ENCODE measurements at regions not wholly inside any gene's neighbourhood (a gene's known extent, or its start where the extent isn't known, plus 50 kb on each side); places are given as distances from the start of the nearest gene placed in this dataset.

DNA sequence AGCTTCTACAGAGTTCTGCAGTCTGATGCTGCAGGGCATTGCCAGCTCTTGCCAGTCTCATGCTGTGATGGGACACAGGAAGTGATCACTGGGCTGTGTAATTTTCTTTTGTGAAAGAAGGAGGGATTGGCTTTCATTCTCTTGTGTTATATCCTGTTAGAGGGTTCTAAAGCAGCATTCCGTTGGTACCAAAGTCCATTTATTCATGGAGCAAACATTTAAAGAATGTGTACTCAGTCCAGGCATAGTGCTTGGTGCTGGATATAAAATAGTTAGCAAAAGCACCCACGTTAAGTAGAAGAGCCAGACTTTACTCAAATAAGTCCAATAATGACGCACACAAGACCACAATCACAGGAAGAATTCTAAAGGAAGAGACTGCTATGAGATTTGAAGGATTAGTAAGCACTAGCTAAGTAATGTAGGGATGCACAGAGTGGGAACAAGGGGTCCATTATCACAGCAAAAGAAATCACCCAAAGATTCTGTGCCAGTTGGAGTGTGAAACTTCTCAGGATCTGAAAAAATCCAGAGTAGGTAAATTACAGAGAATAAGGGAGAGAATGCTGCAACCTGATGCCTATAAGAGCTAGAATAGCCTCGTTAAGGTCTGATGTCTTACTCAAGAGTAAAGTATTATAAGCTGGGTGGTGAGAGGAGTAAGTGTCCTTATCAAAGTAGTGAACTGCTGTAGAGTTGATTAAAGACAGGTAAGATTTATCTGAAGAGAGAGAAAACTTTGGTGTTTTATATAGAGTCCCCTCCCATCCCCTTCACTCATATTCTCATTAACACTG, 728.3 kb downstream of the METTL15 start:
- Histone ChIP-seq H3K27me3 (ENCODE audit: control insufficient read depth, insufficient read depth, low read length) (no peaks in the 10 kb centered on the region), H3K36me3 (ENCODE audit: control insufficient read depth, insufficient read depth, low read length) (no peaks in the 10 kb centered on the region), H3K27ac (ENCODE audit: insufficient read depth, low read length, poor library complexity, severe bottlenecking) (no peak overlapping the region), H3K4me3 (ENCODE audit: low read depth, low read length) (no peak overlapping the region), H3K9me3 (ENCODE audit: control insufficient read depth in 2 of 2, low read length in 2 of 2) (no peaks in the 10 kb centered on the region), H3K4me1 (ENCODE audit: control insufficient read depth, insufficient read depth, low read length, poor library complexity, severe bottlenecking) (no peaks in the 10 kb centered on the region)
- H3K9me3 Mint-ChIP-seq = peaks cover 0 to 14% (median 10%) of the 10 kb centered on the region in 7 donors
- no peaks in the 10 kb centered on the region for H3K27me3 Mint-ChIP-seq
- DNase-seq = no peak
- H3K27ac Mint-ChIP-seq = no peak overlapping the region
- H3K4me1 Mint-ChIP-seq = no peaks in the 10 kb centered on the region
- H3K36me3 Mint-ChIP-seq = no peaks in the 10 kb centered on the region
- no peak for ATAC-seq (ENCODE audit: low read depth in 2 of 2)
- no peak overlapping the region for H3K4me3 Mint-ChIP-seq

GRCh38 chr11:28835790-28836189, 727.6 kb downstream of the METTL15 start:
- ATAC-seq (ENCODE audit: low read depth in 2 of 2) (no peak), DNase-seq (no peak)
- H3K27ac Mint-ChIP-seq = no peak overlapping the region
- H3K4me3 Mint-ChIP-seq = no peak overlapping the region
- H3K9me3 Mint-ChIP-seq = peaks cover 0 to 15% (median 10%) of the 10 kb centered on the region in 7 donors
- no peaks in the 10 kb centered on the region for H3K27me3 Mint-ChIP-seq
- H3K36me3 ChIP-seq (ENCODE audit: control insufficient read depth, insufficient read depth, low read length) = no peaks in the 10 kb centered on the region
- no peaks in the 10 kb centered on the region for H3K36me3 Mint-ChIP-seq
- H3K4me1 Mint-ChIP-seq = no peaks in the 10 kb centered on the region
- no peaks in the 10 kb centered on the region for H3K9me3 ChIP-seq (ENCODE audit: control insufficient read depth in 2 of 2, low read length in 2 of 2)
- no peak overlapping the region for H3K4me3 ChIP-seq (ENCODE audit: low read depth, low read length)
- no peak overlapping the region for H3K27ac ChIP-seq (ENCODE audit: insufficient read depth, low read length, poor library complexity, severe bottlenecking)
- no peaks in the 10 kb centered on the region for H3K27me3 ChIP-seq (ENCODE audit: control insufficient read depth, insufficient read depth, low read length)
- H3K4me1 ChIP-seq (ENCODE audit: control insufficient read depth, insufficient read depth, low read length, poor library complexity, severe bottlenecking) = no peaks in the 10 kb centered on the region

DNA sequence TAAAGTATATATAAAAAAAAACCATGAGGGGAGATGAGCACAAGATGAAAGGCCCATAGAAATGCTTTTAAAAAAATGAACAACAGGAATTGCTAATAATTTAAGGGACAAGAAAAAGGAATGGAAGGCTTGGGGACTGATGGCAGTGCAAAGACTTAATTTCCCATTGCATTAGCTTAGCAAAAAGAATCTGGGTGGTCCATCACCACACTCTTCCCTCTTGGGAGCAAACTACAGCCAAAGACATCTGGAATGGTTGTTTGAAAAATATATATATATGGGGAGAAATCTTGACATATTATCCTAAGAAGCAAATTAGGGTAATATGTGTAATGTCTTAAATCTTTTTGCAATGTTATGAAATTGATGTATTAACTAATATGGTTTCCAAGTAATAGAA, 727.1 kb downstream of the METTL15 start:
- H3K4me3 Mint-ChIP-seq = no peak overlapping the region
- Histone ChIP-seq H3K36me3 (ENCODE audit: control insufficient read depth, insufficient read depth, low read length) (no peaks in the 10 kb centered on the region), H3K4me1 (ENCODE audit: control insufficient read depth, insufficient read depth, low read length, poor library complexity, severe bottlenecking) (no peaks in the 10 kb centered on the region), H3K27ac (ENCODE audit: insufficient read depth, low read length, poor library complexity, severe bottlenecking) (no peak overlapping the region), H3K4me3 (ENCODE audit: low read depth, low read length) (no peak overlapping the region), H3K27me3 (ENCODE audit: control insufficient read depth, insufficient read depth, low read length) (no peaks in the 10 kb centered on the region), H3K9me3 (ENCODE audit: control insufficient read depth in 2 of 2, low read length in 2 of 2) (no peaks in the 10 kb centered on the region)
- peaks cover 0 to 15% (median 10%) of the 10 kb centered on the region in 7 donors for H3K9me3 Mint-ChIP-seq
- ATAC-seq (ENCODE audit: low read depth in 2 of 2) (no peak), DNase-seq (no peak)
- H3K36me3 Mint-ChIP-seq = no peaks in the 10 kb centered on the region
- no peaks in the 10 kb centered on the region for H3K27me3 Mint-ChIP-seq
- H3K27ac Mint-ChIP-seq = no peak overlapping the region
- H3K4me1 Mint-ChIP-seq = no peaks in the 10 kb centered on the region

DNA sequence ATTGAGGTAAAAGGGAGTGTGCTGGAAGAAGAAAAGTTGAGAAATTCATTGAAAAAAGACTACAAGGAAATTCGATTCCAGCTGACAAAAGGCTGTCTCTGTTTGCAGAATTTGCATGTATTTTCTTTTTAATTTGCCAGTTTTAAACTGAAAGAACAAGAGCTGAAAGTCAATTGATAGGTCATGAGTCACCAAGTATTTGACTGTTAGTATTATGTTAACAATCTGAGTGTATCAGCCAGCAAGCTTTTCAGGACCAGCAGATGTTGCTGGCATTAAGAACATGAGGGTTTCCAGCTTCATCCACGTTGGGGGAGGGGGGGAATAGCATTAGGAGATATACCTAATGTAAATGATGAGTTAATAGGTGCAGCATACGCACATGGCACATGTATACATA, 726.7 kb downstream of the METTL15 start:
- Mint-ChIP-seq H3K27me3 (no peaks in the 10 kb centered on the region), H3K9me3 (peaks cover 0 to 15% (median 10%) of the 10 kb centered on the region in 7 donors), H3K36me3 (no peaks in the 10 kb centered on the region), H3K27ac (no peak overlapping the region), H3K4me1 (no peaks in the 10 kb centered on the region), H3K4me3 (no peak overlapping the region)
- Histone ChIP-seq H3K4me1 (ENCODE audit: control insufficient read depth, insufficient read depth, low read length, poor library complexity, severe bottlenecking) (no peaks in the 10 kb centered on the region), H3K36me3 (ENCODE audit: control insufficient read depth, insufficient read depth, low read length) (no peaks in the 10 kb centered on the region), H3K4me3 (ENCODE audit: low read depth, low read length) (no peak overlapping the region), H3K9me3 (ENCODE audit: control insufficient read depth in 2 of 2, low read length in 2 of 2) (no peaks in the 10 kb centered on the region), H3K27ac (ENCODE audit: insufficient read depth, low read length, poor library complexity, severe bottlenecking) (no peak overlapping the region), H3K27me3 (ENCODE audit: control insufficient read depth, insufficient read depth, low read length) (no peaks in the 10 kb centered on the region)
- no peak for ATAC-seq (ENCODE audit: low read depth in 2 of 2)
- no peak for DNase-seq

DNA sequence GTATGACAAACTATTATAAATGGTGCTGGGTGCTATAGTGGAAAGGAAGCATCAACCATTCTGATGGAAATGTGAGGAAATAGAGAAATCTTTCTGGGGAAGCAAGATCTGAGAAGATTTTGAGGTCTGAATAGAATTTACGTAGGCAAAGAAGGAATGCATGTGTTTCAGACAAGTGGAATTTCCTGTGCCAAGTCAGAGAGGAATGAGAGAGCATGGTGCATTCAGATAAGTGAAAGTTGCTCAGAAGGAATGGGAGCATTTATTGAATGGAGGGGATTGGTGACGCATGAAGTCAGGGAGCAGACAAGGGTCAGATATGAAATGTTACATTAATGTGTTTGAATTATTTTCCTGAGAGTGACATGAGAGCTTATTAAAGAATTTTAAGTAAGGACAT, 725.5 kb downstream of the METTL15 start:
- Histone ChIP-seq H3K27me3 (ENCODE audit: control insufficient read depth, insufficient read depth, low read length) (no peaks in the 10 kb centered on the region), H3K27ac (ENCODE audit: insufficient read depth, low read length, poor library complexity, severe bottlenecking) (no peak overlapping the region), H3K4me3 (ENCODE audit: low read depth, low read length) (no peak overlapping the region), H3K4me1 (ENCODE audit: control insufficient read depth, insufficient read depth, low read length, poor library complexity, severe bottlenecking) (no peaks in the 10 kb centered on the region), H3K36me3 (ENCODE audit: control insufficient read depth, insufficient read depth, low read length) (no peaks in the 10 kb centered on the region), H3K9me3 (ENCODE audit: control insufficient read depth in 2 of 2, low read length in 2 of 2) (no peaks in the 10 kb centered on the region)
- no peaks in the 10 kb centered on the region for H3K36me3 Mint-ChIP-seq
- no peaks in the 10 kb centered on the region for H3K27me3 Mint-ChIP-seq
- ATAC-seq (ENCODE audit: low read depth in 2 of 2) = no peak
- H3K4me1 Mint-ChIP-seq = no peaks in the 10 kb centered on the region
- no peak overlapping the region for H3K4me3 Mint-ChIP-seq
- DNase-seq = no peak
- peaks cover 0 to 14% (median 9%) of the 10 kb centered on the region in 7 donors for H3K9me3 Mint-ChIP-seq
- H3K27ac Mint-ChIP-seq = no peak overlapping the region

DNA sequence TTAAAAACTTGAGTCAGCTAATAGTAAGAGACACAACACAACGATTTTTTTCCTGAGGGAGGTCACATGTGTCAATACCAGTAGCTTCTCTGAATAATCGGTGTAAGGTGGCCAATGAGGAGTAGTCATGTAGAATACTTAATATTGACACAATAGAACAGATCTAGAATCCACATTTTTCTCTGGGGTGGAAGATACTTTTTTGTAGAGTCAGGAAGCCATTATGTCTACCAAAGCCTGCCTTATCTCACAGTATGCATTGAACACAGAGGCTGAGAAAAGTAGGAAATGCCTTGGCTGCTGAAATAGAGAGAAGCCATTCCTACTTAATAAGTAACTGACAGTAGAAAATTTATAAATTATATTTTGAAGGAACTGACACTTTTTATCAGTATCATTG, 725.0 kb downstream of the METTL15 start:
- H3K36me3 ChIP-seq (ENCODE audit: control insufficient read depth, insufficient read depth, low read length) = no peaks in the 10 kb centered on the region
- Mint-ChIP-seq H3K4me1 (no peaks in the 10 kb centered on the region), H3K9me3 (peaks cover 0 to 14% (median 7%) of the 10 kb centered on the region in 7 donors)

DNA sequence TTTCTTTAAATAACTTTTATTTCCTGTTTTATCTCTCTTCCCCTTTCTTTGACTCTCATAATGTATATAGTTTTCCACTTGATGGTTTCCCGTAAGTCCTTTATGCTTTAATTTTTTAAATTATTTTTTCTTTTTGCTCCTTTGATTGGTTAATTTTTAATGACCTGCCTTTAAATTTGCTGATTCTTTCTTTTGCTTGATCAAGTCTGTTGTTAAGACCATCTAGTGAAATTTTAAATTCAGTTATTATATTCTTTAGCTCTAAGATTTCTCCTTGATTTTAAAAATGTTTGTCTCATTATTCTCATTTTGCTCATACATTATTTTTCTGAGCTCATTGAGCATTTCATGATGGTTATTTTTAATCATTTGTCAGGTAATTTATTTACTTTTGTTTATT, 718.6 kb downstream of the METTL15 start:
- H3K4me3 ChIP-seq (ENCODE audit: low read depth, low read length) = no peak overlapping the region
- no peaks in the 10 kb centered on the region for H3K36me3 ChIP-seq (ENCODE audit: control insufficient read depth, insufficient read depth, low read length)
- ATAC-seq (ENCODE audit: low read depth in 2 of 2) (no peak), DNase-seq (no peak)
- H3K36me3 Mint-ChIP-seq = no peaks in the 10 kb centered on the region
- H3K9me3 ChIP-seq (ENCODE audit: control insufficient read depth in 2 of 2, low read length in 2 of 2) = no peaks in the 10 kb centered on the region
- no peak overlapping the region for H3K27ac ChIP-seq (ENCODE audit: insufficient read depth, low read length, poor library complexity, severe bottlenecking)
- no peak overlapping the region for H3K4me3 Mint-ChIP-seq
- no peaks in the 10 kb centered on the region for H3K27me3 ChIP-seq (ENCODE audit: control insufficient read depth, insufficient read depth, low read length)
- H3K9me3 Mint-ChIP-seq = peaks cover 0 to 22% (median 3%) of the 10 kb centered on the region in 7 donors
- no peaks in the 10 kb centered on the region for H3K4me1 ChIP-seq (ENCODE audit: control insufficient read depth, insufficient read depth, low read length, poor library complexity, severe bottlenecking)
- H3K4me1 Mint-ChIP-seq = peaks cover 0 to 4% (median 0%) of the 10 kb centered on the region in 4 donors
- no peaks in the 10 kb centered on the region for H3K27me3 Mint-ChIP-seq
- H3K27ac Mint-ChIP-seq = no peak overlapping the region

More for the DNA sequence above, 725.0 kb downstream of the METTL15 start:
- no peaks in the 10 kb centered on the region for H3K27me3 Mint-ChIP-seq
- Histone ChIP-seq H3K27me3 (ENCODE audit: control insufficient read depth, insufficient read depth, low read length) (no peaks in the 10 kb centered on the region), H3K4me1 (ENCODE audit: control insufficient read depth, insufficient read depth, low read length, poor library complexity, severe bottlenecking) (no peaks in the 10 kb centered on the region), H3K27ac (ENCODE audit: insufficient read depth, low read length, poor library complexity, severe bottlenecking) (no peak overlapping the region), H3K4me3 (ENCODE audit: low read depth, low read length) (no peak overlapping the region), H3K9me3 (ENCODE audit: control insufficient read depth in 2 of 2, low read length in 2 of 2) (no peaks in the 10 kb centered on the region)
- no peak overlapping the region for H3K4me3 Mint-ChIP-seq
- no peaks in the 10 kb centered on the region for H3K36me3 Mint-ChIP-seq
- ATAC-seq (ENCODE audit: low read depth in 2 of 2) = no peak
- no peak overlapping the region for H3K27ac Mint-ChIP-seq
- no peak for DNase-seq

DNA sequence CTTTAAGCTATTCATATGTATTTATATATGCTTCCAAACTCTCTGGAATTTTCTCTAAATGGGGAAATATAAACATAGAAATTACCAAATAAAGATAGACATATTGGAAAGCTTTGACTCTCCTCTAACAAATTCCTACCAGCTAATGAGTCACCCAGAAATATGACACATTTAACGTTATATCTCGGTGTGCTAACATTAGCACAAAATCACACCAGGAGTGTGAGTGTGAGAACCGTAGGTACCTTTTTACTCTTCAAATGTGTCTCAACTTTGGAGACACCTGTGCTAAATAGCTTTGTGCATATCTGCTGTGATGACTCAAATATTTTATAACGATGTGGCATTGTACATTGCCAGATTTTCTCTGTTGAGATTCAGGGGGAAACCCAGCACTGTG, 714.4 kb downstream of the METTL15 start:
- Histone ChIP-seq H3K27me3 (ENCODE audit: control insufficient read depth, insufficient read depth, low read length) (no peaks in the 10 kb centered on the region), H3K4me3 (ENCODE audit: low read depth, low read length) (no peak overlapping the region), H3K9me3 (ENCODE audit: control insufficient read depth in 2 of 2, low read length in 2 of 2) (no peaks in the 10 kb centered on the region), H3K27ac (ENCODE audit: insufficient read depth, low read length, poor library complexity, severe bottlenecking) (no peak overlapping the region), H3K4me1 (ENCODE audit: control insufficient read depth, insufficient read depth, low read length, poor library complexity, severe bottlenecking) (no peaks in the 10 kb centered on the region), H3K36me3 (ENCODE audit: control insufficient read depth, insufficient read depth, low read length) (no peaks in the 10 kb centered on the region)
- DNase-seq (no peak), ATAC-seq (ENCODE audit: low read depth in 2 of 2) (no peak)
- H3K4me3 Mint-ChIP-seq = no peak overlapping the region
- H3K9me3 Mint-ChIP-seq = peaks cover 0 to 21% (median 3%) of the 10 kb centered on the region in 7 donors
- no peaks in the 10 kb centered on the region for H3K27me3 Mint-ChIP-seq
- no peaks in the 10 kb centered on the region for H3K36me3 Mint-ChIP-seq
- no peak overlapping the region for H3K27ac Mint-ChIP-seq
- peaks cover 0 to 4% (median 0%) of the 10 kb centered on the region in 4 donors for H3K4me1 Mint-ChIP-seq
